ENCODE measurements at regions not wholly inside any gene's neighbourhood (a gene's known extent, or its start where the extent isn't known, plus 50 kb on each side); places are given as distances from the start of the nearest gene placed in this dataset.

DNA sequence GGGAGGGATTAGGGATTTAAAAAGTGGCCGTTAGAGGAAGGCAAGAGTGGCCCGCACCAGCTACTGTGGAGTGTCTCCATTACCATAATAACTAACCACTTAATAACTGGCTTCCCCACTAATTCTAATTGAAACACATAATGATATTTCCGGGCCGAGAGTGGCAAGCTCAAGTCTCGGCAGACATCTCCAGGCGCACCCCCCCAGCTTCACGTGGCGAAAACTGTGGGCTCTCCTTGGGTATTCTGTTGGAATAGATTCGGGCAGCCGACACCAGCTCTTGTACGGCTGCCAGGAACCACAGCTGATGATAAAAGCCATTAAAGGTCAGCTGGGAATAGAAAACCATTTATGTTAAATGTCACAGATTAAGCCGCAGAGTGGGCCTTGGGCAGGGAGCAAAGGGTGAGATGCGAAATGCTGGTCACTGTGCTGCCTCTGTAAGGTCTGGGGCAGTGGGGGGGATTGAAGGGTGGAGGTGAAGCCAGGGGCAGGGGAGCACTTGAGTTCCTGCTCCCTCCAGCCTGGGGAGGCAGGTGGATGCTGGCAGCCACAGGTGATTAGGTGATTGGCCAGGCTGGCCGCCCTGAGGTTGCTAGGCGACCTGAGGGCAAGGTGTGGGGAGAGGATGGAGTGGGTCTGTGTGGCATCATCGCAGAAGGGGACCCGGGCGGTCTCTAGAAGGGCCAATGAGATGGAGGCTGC lies 115.6 kb upstream of the SDK2 start:
- TF ChIP-seq, protein P1, sequence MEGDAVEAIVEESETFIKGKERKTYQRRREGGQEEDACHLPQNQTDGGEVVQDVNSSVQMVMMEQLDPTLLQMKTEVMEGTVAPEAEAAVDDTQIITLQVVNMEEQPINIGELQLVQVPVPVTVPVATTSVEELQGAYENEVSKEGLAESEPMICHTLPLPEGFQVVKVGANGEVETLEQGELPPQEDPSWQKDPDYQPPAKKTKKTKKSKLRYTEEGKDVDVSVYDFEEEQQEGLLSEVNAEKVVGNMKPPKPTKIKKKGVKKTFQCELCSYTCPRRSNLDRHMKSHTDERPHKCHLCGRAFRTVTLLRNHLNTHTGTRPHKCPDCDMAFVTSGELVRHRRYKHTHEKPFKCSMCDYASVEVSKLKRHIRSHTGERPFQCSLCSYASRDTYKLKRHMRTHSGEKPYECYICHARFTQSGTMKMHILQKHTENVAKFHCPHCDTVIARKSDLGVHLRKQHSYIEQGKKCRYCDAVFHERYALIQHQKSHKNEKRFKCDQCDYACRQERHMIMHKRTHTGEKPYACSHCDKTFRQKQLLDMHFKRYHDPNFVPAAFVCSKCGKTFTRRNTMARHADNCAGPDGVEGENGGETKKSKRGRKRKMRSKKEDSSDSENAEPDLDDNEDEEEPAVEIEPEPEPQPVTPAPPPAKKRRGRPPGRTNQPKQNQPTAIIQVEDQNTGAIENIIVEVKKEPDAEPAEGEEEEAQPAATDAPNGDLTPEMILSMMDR (IDR thresholded peaks at IDR 0.05): no peak
- TF ChIP-seq POLR2A (IDR thresholded peaks at IDR 0.05): no peak
